Neural cell (in vitro differentiated cells): ENCODE measurements at regions not wholly inside any gene's neighbourhood (a gene's known extent, or its start where the extent isn't known, plus 50 kb on each side); places are given as distances from the start of the nearest gene placed in this dataset.

Experiments
- H2AFZ ChIP-seq: fragments of 200-600, 300-800 bp; sonication (generic), shearing (Covaris generic); 2 replicates; pipeline ENCODE4 v1.6.0; 2014; ENCODE audit warnings: low read depth, mild to moderate bottlenecking, antibody characterized with exemption, low read length, moderate library complexity
- H3F3A ChIP-seq: fragments of 200-600 bp; shearing (Covaris generic); 2 replicates; pipeline ENCODE4 v1.6.1; 2016; ENCODE audit warnings: mild to moderate bottlenecking, moderate library complexity, mixed read lengths, antibody characterized with exemption, low read length; ENCODE audit not compliant: insufficient read depth, poor library complexity, severe bottlenecking
- H3K27ac ChIP-seq: fragments of 200-600, 300-800 bp; sonication (generic), shearing (Covaris generic); 2 replicates; pipeline ENCODE4 v1.5.1; 2014; ENCODE audit warnings: mild to moderate bottlenecking, low read length, moderate library complexity
- H3K27me3 ChIP-seq: fragments of 300-800, 200-600 bp; sonication (generic), shearing (Covaris generic); 2 replicates; pipeline ENCODE4 v1.6.0; 2014; ENCODE audit warnings: mild to moderate bottlenecking, low read depth, low read length, moderate library complexity; ENCODE audit not compliant: insufficient read depth
- H3K36me3 ChIP-seq: fragments of 300-800, 200-600 bp; sonication (generic), shearing (Covaris generic); 2 replicates; pipeline ENCODE4 v1.5.1; 2014; ENCODE audit warnings: mild to moderate bottlenecking, antibody characterized with exemption, low read length, moderate library complexity; ENCODE audit not compliant: insufficient read depth
- H3K4me2 ChIP-seq: fragments of 300-800, 200-600 bp; sonication (generic), shearing (Covaris generic); 2 replicates; pipeline ENCODE4 v1.6.0; 2014; ENCODE audit warnings: mild to moderate bottlenecking, low read length
- H3K4me3 ChIP-seq: fragments of 300-800, 200-600 bp; sonication (generic), shearing (Covaris generic); 2 replicates; pipeline ENCODE4 v1.5.1; 2014; ENCODE audit warnings: mild to moderate bottlenecking, low read length, moderate library complexity
- H3K79me2 ChIP-seq: fragments of 200-600 bp; shearing (Covaris generic); replicated peaks from 2 replicates; pipeline ENCODE4 v1.6.0; 2014; ENCODE audit warnings: mild to moderate bottlenecking, low read length, moderate library complexity; ENCODE audit not compliant: insufficient read depth
- H3K9ac ChIP-seq: fragments of 300-800, 200-600 bp; sonication (generic), shearing (Covaris generic); 2 replicates; pipeline ENCODE4 v1.6.1; 2016; ENCODE audit warnings: mild to moderate bottlenecking, low read length, mixed read lengths
- H3K9me2 ChIP-seq: fragments of 200-600 bp; shearing (Covaris generic); 2 replicates; pipeline ENCODE4 v1.6.1; 2016; ENCODE audit warnings: mild to moderate bottlenecking, low read length, mixed read lengths; ENCODE audit not compliant: insufficient read depth
- H3K9me3 ChIP-seq: fragments of 200-600, 300-800 bp; sonication (generic), shearing (Covaris generic); 2 replicates; pipeline ENCODE4 v1.6.1; 2016; ENCODE audit warnings: mild to moderate bottlenecking, mixed run types, low read length, moderate library complexity, mixed read lengths
- H4K20me1 ChIP-seq: fragments of 200-600 bp; shearing (Covaris generic); 2 replicates; pipeline ENCODE4 v1.6.1; 2016; ENCODE audit warnings: mild to moderate bottlenecking, mixed run types; ENCODE audit not compliant: insufficient read depth
- EP300 ChIP-seq: fragments of 450-650 bp; conservative IDR thresholded peaks from 2 replicates; pipeline ENCODE4 v1.6.1; 2014; ENCODE audit warnings: antibody characterized with exemption, mild to moderate bottlenecking, moderate library complexity; ENCODE audit not compliant: poor library complexity, severe bottlenecking
- EZH2 ChIP-seq: fragments of 200-600, 300-800 bp; shearing (Covaris generic), sonication (generic); IDR thresholded peaks from 2 replicates; pipeline ENCODE4 v1.6.1; 2014; ENCODE audit warnings: antibody characterized with exemption, low read length, borderline replicate concordance, mild to moderate bottlenecking; ENCODE audit not compliant: insufficient read depth, poor library complexity, severe bottlenecking
- MXI1 ChIP-seq: fragments of 450-650 bp; conservative IDR thresholded peaks from 2 replicates; pipeline ENCODE4 v1.6.1; 2014; ENCODE audit warnings: antibody characterized with exemption, mild to moderate bottlenecking; ENCODE audit not compliant: poor library complexity, severe bottlenecking
- POLR2AphosphoS5 ChIP-seq: IDR thresholded peaks from 2 replicates; pipeline ENCODE4 v1.6.1; 2012
- RAD21 ChIP-seq: fragments of 450-650 bp; conservative IDR thresholded peaks from 2 replicates; pipeline ENCODE4 v1.6.1; 2014; ENCODE audit warnings: antibody characterized with exemption, mild to moderate bottlenecking, moderate library complexity
- REST ChIP-seq: IDR thresholded peaks from 2 replicates; pipeline ENCODE4 v1.6.1; 2012; ENCODE audit warnings: borderline replicate concordance
- SMC3 ChIP-seq: fragments of 450-650 bp; conservative IDR thresholded peaks from 2 replicates; pipeline ENCODE4 v1.6.1; 2014; ENCODE audit warnings: antibody characterized with exemption, mild to moderate bottlenecking, moderate library complexity; ENCODE audit not compliant: poor library complexity
- TAF1 ChIP-seq: IDR thresholded peaks from 2 replicates; pipeline ENCODE4 v1.6.1; 2012; ENCODE audit warnings: low read depth
- TF ChIP-seq, protein P1 (sequence below): fragments of 450-650 bp; IDR thresholded peaks from 2 replicates; pipeline ENCODE4 v1.5.1; 2014; ENCODE audit warnings: antibody characterized with exemption, mild to moderate bottlenecking, moderate library complexity; ENCODE audit not compliant: poor library complexity, severe bottlenecking

- Histone ChIP-seq H3K4me2 (no peak overlapping the region), H3K27me3 (no peaks in the 10 kb centered on the region), H3K79me2 (no peaks in the 10 kb centered on the region), H3K36me3 (no peaks in the 10 kb centered on the region), H3F3A (no peaks in the 10 kb centered on the region), H3K4me3 (no peak overlapping the region), H3K9me3 (no peaks in the 10 kb centered on the region), H4K20me1 (no peaks in the 10 kb centered on the region), H3K27ac (no peak overlapping the region), H3K9me2 (no peaks in the 10 kb centered on the region), H3K9ac (no peak overlapping the region), H2AFZ (no peak overlapping the region)
- TF ChIP-seq SMC3 (no peak), MXI1 (no peak), TAF1 (no peak), REST (no peak), EP300 (no peak), POLR2AphosphoS5 (no peak), EZH2 (no peak), RAD21 (no peak)
- TF ChIP-seq, protein P1, sequence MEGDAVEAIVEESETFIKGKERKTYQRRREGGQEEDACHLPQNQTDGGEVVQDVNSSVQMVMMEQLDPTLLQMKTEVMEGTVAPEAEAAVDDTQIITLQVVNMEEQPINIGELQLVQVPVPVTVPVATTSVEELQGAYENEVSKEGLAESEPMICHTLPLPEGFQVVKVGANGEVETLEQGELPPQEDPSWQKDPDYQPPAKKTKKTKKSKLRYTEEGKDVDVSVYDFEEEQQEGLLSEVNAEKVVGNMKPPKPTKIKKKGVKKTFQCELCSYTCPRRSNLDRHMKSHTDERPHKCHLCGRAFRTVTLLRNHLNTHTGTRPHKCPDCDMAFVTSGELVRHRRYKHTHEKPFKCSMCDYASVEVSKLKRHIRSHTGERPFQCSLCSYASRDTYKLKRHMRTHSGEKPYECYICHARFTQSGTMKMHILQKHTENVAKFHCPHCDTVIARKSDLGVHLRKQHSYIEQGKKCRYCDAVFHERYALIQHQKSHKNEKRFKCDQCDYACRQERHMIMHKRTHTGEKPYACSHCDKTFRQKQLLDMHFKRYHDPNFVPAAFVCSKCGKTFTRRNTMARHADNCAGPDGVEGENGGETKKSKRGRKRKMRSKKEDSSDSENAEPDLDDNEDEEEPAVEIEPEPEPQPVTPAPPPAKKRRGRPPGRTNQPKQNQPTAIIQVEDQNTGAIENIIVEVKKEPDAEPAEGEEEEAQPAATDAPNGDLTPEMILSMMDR: no peak
These were observed 58.8 kb upstream of the TAGAP start for GRCh38 chr6:159103396-159104162.

DNA sequence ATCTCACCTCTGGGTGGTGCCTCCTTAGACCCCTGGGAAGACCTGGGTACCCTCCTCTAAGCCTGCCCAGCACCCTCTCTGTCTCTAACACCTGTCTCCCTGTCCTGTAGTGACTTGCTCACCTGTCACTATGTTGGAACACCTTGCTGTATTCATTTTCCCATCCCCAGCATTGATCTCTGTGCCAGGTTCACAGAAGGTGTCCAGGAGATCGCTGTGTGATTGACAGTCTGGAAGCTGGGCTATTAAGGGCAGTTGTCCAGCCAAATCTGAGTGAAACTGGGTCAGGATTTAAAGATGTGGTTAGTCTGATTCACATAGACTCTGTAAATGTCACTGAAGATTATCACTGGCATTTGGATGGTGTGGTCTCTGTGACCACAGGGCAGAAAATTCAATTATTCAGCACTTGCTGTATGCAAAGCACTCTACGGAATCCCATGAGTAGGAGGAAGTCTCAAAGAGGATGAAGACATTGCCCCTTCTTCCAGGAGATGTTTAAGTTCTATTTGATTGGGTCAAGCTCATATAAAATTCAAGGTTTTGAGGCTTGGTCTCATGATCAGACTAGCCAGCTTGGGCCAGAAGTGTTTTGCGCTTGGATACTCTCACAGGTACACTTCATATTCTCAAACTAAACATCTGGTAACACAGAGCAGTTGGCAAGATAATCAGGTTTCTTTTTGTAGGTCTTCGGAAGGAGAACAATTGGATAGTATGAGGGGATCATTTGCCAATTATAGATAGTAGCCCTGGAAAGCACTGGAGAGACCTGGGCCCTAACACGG lies 57.8 kb upstream of the TAGAP start:
- TF ChIP-seq TAF1 (no peak), EZH2 (no peak), MXI1 (no peak), EP300 (no peak), POLR2AphosphoS5 (no peak), SMC3 (no peak), RAD21 (no peak), REST (no peak)
- TF ChIP-seq, protein P1: no peak
- Histone ChIP-seq H3K9me3 (no peaks in the 10 kb centered on the region), H3K36me3 (no peaks in the 10 kb centered on the region), H3K27ac (no peak overlapping the region), H3K4me3 (no peak overlapping the region), H3K9me2 (no peaks in the 10 kb centered on the region), H3K27me3 (no peaks in the 10 kb centered on the region), H3K79me2 (no peaks in the 10 kb centered on the region), H3K4me2 (no peak overlapping the region), H3F3A (no peaks in the 10 kb centered on the region), H4K20me1 (no peaks in the 10 kb centered on the region), H3K9ac (no peak overlapping the region), H2AFZ (no peak overlapping the region)
